ENCODE measurements at regions not wholly inside any gene's neighbourhood (a gene's known extent, or its start where the extent isn't known, plus 50 kb on each side); places are given as distances from the start of the nearest gene placed in this dataset.
"Not testable (repeated sequence)": the region's sequence is repeated elsewhere in the genome, so short reads cannot be mapped to it uniquely, and the experiment has no call there.

DNA sequence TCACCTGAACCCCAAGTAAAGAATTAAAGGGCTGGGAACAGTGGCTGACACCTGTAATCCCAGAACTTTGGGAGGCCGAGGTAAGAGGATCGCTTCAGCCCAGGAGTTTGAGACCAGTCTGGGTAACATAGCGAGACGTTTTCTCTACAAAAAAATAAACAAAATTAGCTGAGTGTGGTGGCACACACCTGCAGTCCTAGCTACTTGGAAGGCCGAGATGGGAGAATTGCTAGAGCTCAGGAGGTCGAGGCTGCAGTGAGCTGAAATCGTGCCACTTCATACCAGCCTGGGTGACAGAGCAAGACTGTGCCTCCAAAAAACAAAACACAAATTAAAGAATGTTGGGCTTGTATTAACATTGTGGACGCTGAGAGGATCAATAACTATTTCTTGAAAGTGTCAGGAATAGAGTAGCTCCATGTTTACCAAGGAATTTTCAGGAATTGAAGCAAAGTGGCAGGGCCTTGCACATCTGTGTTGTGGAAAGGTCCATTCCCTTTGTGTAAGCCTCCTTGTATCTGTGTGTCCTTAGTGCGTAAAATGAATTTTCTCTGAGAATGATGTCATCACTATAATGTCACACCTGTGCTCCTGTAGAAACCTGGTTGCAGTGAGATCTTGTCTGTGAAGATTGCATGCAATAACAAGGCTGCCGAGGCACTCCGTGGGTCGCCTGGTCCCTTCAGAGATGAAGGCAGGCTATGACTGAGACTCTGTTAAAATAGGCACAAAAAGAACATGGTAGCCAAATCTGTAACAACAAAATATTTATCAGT is 2692.6 kb upstream of the DEFB115 start:
- TF ChIP-seq, protein P1, sequence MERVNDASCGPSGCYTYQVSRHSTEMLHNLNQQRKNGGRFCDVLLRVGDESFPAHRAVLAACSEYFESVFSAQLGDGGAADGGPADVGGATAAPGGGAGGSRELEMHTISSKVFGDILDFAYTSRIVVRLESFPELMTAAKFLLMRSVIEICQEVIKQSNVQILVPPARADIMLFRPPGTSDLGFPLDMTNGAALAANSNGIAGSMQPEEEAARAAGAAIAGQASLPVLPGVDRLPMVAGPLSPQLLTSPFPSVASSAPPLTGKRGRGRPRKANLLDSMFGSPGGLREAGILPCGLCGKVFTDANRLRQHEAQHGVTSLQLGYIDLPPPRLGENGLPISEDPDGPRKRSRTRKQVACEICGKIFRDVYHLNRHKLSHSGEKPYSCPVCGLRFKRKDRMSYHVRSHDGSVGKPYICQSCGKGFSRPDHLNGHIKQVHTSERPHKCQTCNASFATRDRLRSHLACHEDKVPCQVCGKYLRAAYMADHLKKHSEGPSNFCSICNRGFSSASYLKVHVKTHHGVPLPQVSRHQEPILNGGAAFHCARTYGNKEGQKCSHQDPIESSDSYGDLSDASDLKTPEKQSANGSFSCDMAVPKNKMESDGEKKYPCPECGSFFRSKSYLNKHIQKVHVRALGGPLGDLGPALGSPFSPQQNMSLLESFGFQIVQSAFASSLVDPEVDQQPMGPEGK (CRISPR knock-in tag; IDR thresholded peaks at IDR 0.05; ENCODE audit: borderline replicate concordance): not testable (repeated sequence)
- TF ChIP-seq ZFP30 (CRISPR knock-in tag; IDR thresholded peaks at IDR 0.05); OSR1 (CRISPR knock-in tag; IDR thresholded peaks at IDR 0.05); PPARA (CRISPR knock-in tag; IDR thresholded peaks at IDR 0.05; ENCODE audit: borderline replicate concordance); GLIS3 (CRISPR knock-in tag; IDR thresholded peaks at IDR 0.05); ISL1 (CRISPR knock-in tag; IDR thresholded peaks at IDR 0.05); ARNTL (CRISPR knock-in tag; IDR thresholded peaks at IDR 0.05; ENCODE audit: borderline replicate concordance, low read depth); CSDC2 (CRISPR knock-in tag; IDR thresholded peaks at IDR 0.05); BACH2 (CRISPR knock-in tag; IDR thresholded peaks at IDR 0.05; ENCODE audit: borderline replicate concordance); SNAI2 (CRISPR knock-in tag; IDR thresholded peaks at IDR 0.05); ESRRG (CRISPR knock-in tag; IDR thresholded peaks at IDR 0.05): not testable (repeated sequence)
- TF ChIP-seq, protein P2, sequence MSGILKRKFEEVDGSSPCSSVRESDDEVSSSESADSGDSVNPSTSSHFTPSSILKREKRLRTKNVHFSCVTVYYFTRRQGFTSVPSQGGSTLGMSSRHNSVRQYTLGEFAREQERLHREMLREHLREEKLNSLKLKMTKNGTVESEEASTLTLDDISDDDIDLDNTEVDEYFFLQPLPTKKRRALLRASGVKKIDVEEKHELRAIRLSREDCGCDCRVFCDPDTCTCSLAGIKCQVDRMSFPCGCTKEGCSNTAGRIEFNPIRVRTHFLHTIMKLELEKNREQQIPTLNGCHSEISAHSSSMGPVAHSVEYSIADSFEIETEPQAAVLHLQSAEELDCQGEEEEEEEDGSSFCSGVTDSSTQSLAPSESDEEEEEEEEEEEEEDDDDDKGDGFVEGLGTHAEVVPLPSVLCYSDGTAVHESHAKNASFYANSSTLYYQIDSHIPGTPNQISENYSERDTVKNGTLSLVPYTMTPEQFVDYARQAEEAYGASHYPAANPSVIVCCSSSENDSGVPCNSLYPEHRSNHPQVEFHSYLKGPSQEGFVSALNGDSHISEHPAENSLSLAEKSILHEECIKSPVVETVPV (CRISPR knock-in tag; IDR thresholded peaks at IDR 0.05): not testable (repeated sequence)
- TF ChIP-seq, protein P3, sequence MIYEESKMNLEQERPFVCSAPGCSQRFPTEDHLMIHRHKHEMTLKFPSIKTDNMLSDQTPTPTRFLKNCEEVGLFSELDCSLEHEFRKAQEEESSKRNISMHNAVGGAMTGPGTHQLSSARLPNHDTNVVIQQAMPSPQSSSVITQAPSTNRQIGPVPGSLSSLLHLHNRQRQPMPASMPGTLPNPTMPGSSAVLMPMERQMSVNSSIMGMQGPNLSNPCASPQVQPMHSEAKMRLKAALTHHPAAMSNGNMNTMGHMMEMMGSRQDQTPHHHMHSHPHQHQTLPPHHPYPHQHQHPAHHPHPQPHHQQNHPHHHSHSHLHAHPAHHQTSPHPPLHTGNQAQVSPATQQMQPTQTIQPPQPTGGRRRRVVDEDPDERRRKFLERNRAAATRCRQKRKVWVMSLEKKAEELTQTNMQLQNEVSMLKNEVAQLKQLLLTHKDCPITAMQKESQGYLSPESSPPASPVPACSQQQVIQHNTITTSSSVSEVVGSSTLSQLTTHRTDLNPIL (CRISPR knock-in tag; IDR thresholded peaks at IDR 0.05; ENCODE audit: low read depth): not testable (repeated sequence)

Measured in SK-N-SH treated with all-trans-retinoic acid at 6 μM for 48 hours (cell line).